NT2/D1 (cell line): ENCODE measurements at regions not wholly inside any gene's neighbourhood (a gene's known extent, or its start where the extent isn't known, plus 50 kb on each side); places are given as distances from the start of the nearest gene placed in this dataset.
A peak's percentile ranks its signal among the peaks of the same experiment; 100 is the strongest.

Experiments
- DNase-seq: peaks from one replicate; pipeline ENCODE4 v3.0.0-alpha.2; 2011; ENCODE audit warnings: low read depth, low spot score
- H3K27me3 ChIP-seq: 2 replicates; pipeline ENCODE4 v1.6.0; 2011; ENCODE audit warnings: mild to moderate bottlenecking; ENCODE audit not compliant: insufficient read length, insufficient read depth
- H3K36me3 ChIP-seq: 2 replicates; pipeline ENCODE4 v1.6.1; 2011; ENCODE audit warnings: mild to moderate bottlenecking, low read length, mixed read lengths; ENCODE audit not compliant: insufficient read depth, insufficient read length
- H3K4me1 ChIP-seq: 2 replicates; pipeline ENCODE4 v1.5.1; 2011; ENCODE audit not compliant: insufficient read depth, insufficient read length
- H3K4me3 ChIP-seq: 2 replicates; pipeline ENCODE4 v1.5.1; 2011; ENCODE audit warnings: low read depth; ENCODE audit not compliant: insufficient read length
- H3K9ac ChIP-seq: 2 replicates; pipeline ENCODE4 v1.6.0; 2011; ENCODE audit warnings: low read depth; ENCODE audit not compliant: insufficient read length
- H3K9me3 ChIP-seq: 2 replicates; pipeline ENCODE4 v1.5.1; 2011; ENCODE audit warnings: mild to moderate bottlenecking, low read length; ENCODE audit not compliant: insufficient read depth
- SUZ12 ChIP-seq: IDR thresholded peaks from 2 replicates; pipeline ENCODE4 v1.6.1; 2011; ENCODE audit not compliant: insufficient read length, insufficient read depth; ENCODE audit errors: extremely low read depth
- YY1 ChIP-seq: IDR thresholded peaks from 2 replicates; pipeline ENCODE4 v1.6.1; 2011; ENCODE audit not compliant: insufficient read length, insufficient read depth
- ZNF274 ChIP-seq: IDR thresholded peaks from 2 replicates; pipeline ENCODE4 v1.6.1; 2011; ENCODE audit warnings: mild to moderate bottlenecking, low read depth, low read length

GRCh38 chr5:4628645-4629385, 511.3 kb upstream of the ADAMTS16 start:
- TF ChIP-seq SUZ12: no peak
- TF ChIP-seq ZNF274: no peak
- no peak for TF ChIP-seq YY1
- H3K9me3 ChIP-seq: no peaks in the 10 kb centered on the region
- H3K36me3 ChIP-seq: no peaks in the 10 kb centered on the region
- no peak for DNase-seq
- H3K4me3 ChIP-seq: no peak overlapping the region
- no peaks in the 10 kb centered on the region for H3K4me1 ChIP-seq
- no peaks in the 10 kb centered on the region for H3K27me3 ChIP-seq
- no peak overlapping the region for H3K9ac ChIP-seq

- H3K27me3 ChIP-seq: no peaks in the 10 kb centered on the region
- no peak overlapping the region for H3K4me3 ChIP-seq
- DNase-seq: no peak
- no peak overlapping the region for H3K9ac ChIP-seq
- no peaks in the 10 kb centered on the region for H3K4me1 ChIP-seq
- no peaks in the 10 kb centered on the region for H3K9me3 ChIP-seq
- no peaks in the 10 kb centered on the region for H3K36me3 ChIP-seq
- TF ChIP-seq YY1: no peak
Observed at GRCh38 chr5:4630031-4630430, 510.1 kb upstream of the ADAMTS16 start.

- H3K27me3 ChIP-seq: no peaks in the 10 kb centered on the region
- TF ChIP-seq SUZ12 (no peak), YY1 (no peak), ZNF274 (no peak)
- H3K9me3 ChIP-seq: no peaks in the 10 kb centered on the region
- no peaks in the 10 kb centered on the region for H3K36me3 ChIP-seq
- no peak overlapping the region for H3K9ac ChIP-seq
- no peak overlapping the region for H3K4me3 ChIP-seq
- no peaks in the 10 kb centered on the region for H3K4me1 ChIP-seq
- no peak for DNase-seq
Observed at GRCh38 chr5:4634342-4634741, 505.8 kb upstream of the ADAMTS16 start.

- no peak for DNase-seq
- Histone ChIP-seq H3K9me3 (no peaks in the 10 kb centered on the region), H3K36me3 (no peaks in the 10 kb centered on the region), H3K4me1 (no peaks in the 10 kb centered on the region), H3K27me3 (no peaks in the 10 kb centered on the region), H3K4me3 (no peak overlapping the region), H3K9ac (no peak overlapping the region)
- TF ChIP-seq SUZ12: no peak
- TF ChIP-seq ZNF274: no peak
- no peak for TF ChIP-seq YY1
Observed at GRCh38 chr5:4636378-4636777, 503.8 kb upstream of the ADAMTS16 start.

- Histone ChIP-seq H3K9me3 (peaks cover 11% of the 10 kb centered on the region; the same call in 1 of the 2 replicates), H3K27me3 (no peaks in the 10 kb centered on the region), H3K4me1 (no peaks in the 10 kb centered on the region), H3K36me3 (no peaks in the 10 kb centered on the region), H3K4me3 (no peak overlapping the region), H3K9ac (no peak overlapping the region)
- TF ChIP-seq SUZ12 (no peak), ZNF274 (no peak), YY1 (no peak)
- no peak for DNase-seq
Observed at GRCh38 chr5:4639946-4640345, 500.2 kb upstream of the ADAMTS16 start.

- no peak overlapping the region for H3K4me3 ChIP-seq
- H3K9me3 ChIP-seq: peaks cover 11% of the 10 kb centered on the region; the same call in 1 of the 2 replicates
- no peaks in the 10 kb centered on the region for H3K4me1 ChIP-seq
- DNase-seq: peak; percentile 6
- TF ChIP-seq YY1 (no peak), ZNF274 (no peak), SUZ12 (no peak)
- H3K27me3 ChIP-seq: no peaks in the 10 kb centered on the region
- H3K36me3 ChIP-seq: no peaks in the 10 kb centered on the region
- H3K9ac ChIP-seq: no peak overlapping the region
Observed at GRCh38 chr5:4640795-4641194, 499.3 kb upstream of the ADAMTS16 start.

- H3K4me3 ChIP-seq: no peak overlapping the region
- TF ChIP-seq SUZ12 (no peak), ZNF274 (no peak), YY1 (no peak)
- DNase-seq: no peak
- no peaks in the 10 kb centered on the region for H3K4me1 ChIP-seq
- no peak overlapping the region for H3K9ac ChIP-seq
- peaks cover 11% of the 10 kb centered on the region; the same call in 1 of the 2 replicates for H3K9me3 ChIP-seq
- no peaks in the 10 kb centered on the region for H3K36me3 ChIP-seq
- H3K27me3 ChIP-seq: no peaks in the 10 kb centered on the region
Observed at GRCh38 chr5:4642525-4642924, 497.6 kb upstream of the ADAMTS16 start.
